Vagina (tissue), 2 donors: ENCODE measurements at regions not wholly inside any gene's neighbourhood (a gene's known extent, or its start where the extent isn't known, plus 50 kb on each side); places are given as distances from the start of the nearest gene placed in this dataset.

Source experiments
- CTCF ChIP-seq, 3 experiments: fragments of 450-650 bp in 2 of 3; fragments of 200-600 bp in 1 of 3; sonication (generic) in 1 of 3; IDR thresholded peaks; one replicate each; pipeline ENCODE4 v1.5.1; 2017 to 2019; ENCODE audit warnings: antibody characterized with exemption in 3 of 3, mild to moderate bottlenecking in 2 of 3, moderate library complexity in 2 of 3
- POLR2A ChIP-seq, 2 donors: fragments of 450-650 bp; IDR thresholded peaks; one replicate each; pipeline ENCODE4 v1.6.1; 2017; ENCODE audit warnings: antibody characterized with exemption in 2 of 2, mild to moderate bottlenecking in 2 of 2, moderate library complexity in 2 of 2

DNA sequence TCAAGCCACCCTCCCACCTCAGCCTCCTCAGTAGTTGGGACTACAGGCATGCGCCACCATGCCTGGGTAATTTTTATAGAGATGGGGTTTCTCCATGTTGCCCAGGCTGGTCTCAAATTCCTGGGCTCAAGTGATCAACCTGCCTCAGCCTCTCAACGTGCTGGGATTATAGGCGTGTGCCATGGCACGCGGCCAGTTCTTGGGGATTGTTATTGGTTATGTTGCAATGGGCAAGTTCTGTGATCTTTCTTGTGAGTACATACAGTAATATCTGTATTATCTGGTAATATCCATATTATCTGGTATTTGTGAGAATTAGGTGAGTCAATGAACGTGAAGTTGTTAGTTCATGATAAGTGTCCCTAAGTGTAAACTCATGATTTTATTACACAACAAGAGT is 90.3 kb upstream of the TBL1X start:
- TF ChIP-seq POLR2A (IDR thresholded peaks at IDR 0.05) (no peak), CTCF (IDR thresholded peaks at IDR 0.05) (no peak)
